ENCODE measurements at regions not wholly inside any gene's neighbourhood (a gene's known extent, or its start where the extent isn't known, plus 50 kb on each side); places are given as distances from the start of the nearest gene placed in this dataset.

DNA sequence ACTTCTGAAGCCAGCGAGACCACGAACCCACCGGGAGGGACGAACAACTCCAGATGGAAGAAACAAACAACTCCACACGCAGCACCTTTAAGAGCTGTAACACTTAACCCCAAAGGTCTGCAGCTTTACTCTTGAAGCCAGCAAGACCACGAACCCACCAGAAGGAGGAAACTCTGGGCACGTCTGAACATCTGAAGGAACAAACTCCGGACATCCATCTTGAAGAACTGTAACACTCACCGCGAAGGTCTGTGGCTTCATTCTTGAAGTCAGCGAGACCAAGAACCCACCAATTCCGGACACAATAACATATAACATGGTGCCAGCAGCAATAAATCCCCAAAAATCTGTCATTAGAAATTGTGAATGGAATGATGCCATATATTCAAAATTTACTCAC is 180.9 kb downstream of the TLE1 start:
- TF ChIP-seq, protein P1, sequence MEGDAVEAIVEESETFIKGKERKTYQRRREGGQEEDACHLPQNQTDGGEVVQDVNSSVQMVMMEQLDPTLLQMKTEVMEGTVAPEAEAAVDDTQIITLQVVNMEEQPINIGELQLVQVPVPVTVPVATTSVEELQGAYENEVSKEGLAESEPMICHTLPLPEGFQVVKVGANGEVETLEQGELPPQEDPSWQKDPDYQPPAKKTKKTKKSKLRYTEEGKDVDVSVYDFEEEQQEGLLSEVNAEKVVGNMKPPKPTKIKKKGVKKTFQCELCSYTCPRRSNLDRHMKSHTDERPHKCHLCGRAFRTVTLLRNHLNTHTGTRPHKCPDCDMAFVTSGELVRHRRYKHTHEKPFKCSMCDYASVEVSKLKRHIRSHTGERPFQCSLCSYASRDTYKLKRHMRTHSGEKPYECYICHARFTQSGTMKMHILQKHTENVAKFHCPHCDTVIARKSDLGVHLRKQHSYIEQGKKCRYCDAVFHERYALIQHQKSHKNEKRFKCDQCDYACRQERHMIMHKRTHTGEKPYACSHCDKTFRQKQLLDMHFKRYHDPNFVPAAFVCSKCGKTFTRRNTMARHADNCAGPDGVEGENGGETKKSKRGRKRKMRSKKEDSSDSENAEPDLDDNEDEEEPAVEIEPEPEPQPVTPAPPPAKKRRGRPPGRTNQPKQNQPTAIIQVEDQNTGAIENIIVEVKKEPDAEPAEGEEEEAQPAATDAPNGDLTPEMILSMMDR (IDR thresholded peaks at IDR 0.05), result no peak
- no peak for TF ChIP-seq POLR2A (IDR thresholded peaks at IDR 0.05)

Measured in body of pancreas (tissue), 4 donors.